ENCODE measurements at regions not wholly inside any gene's neighbourhood (a gene's known extent, or its start where the extent isn't known, plus 50 kb on each side); places are given as distances from the start of the nearest gene placed in this dataset.

GRCh38 chr3:21836227-21836626 is 85.2 kb upstream of the ZNF385D start:
- Histone ChIP-seq H3K36me3 (ENCODE audit: low read length) (no peaks in the 10 kb centered on the region), H3K9me2 (replicated peaks; ENCODE audit: insufficient read depth, low read length) (no peaks in the 10 kb centered on the region), H3K27me3 (ENCODE audit: low read length) (no peaks in the 10 kb centered on the region), H4K20me1 (ENCODE audit: low read depth, low read length) (no peaks in the 10 kb centered on the region), H3K4me2 (ENCODE audit: low read depth, low read length, poor library complexity, severe bottlenecking) (no peak overlapping the region), H3K4me3 (ENCODE audit: insufficient read depth, low read length, poor library complexity, severe bottlenecking) (no peak overlapping the region), H3K9ac (ENCODE audit: low read length) (no peak overlapping the region), H3K27ac (ENCODE audit: low read depth, low read length) (no peak overlapping the region), H3K9me3 (ENCODE audit: insufficient read depth, low read length) (no peaks in the 10 kb centered on the region), H2AFZ (ENCODE audit: low read depth, low read length, severe bottlenecking) (no peak overlapping the region), H3F3A (ENCODE audit: insufficient read depth) (no peaks in the 10 kb centered on the region), H3K79me2 (ENCODE audit: insufficient read depth, low read length) (no peaks in the 10 kb centered on the region)
- TF ChIP-seq EZH2phosphoT487 (conservative IDR thresholded peaks at IDR 0.05; ENCODE audit: low read length) (no peak), CTCF (IDR thresholded peaks at IDR 0.05; ENCODE audit: insufficient read depth, low read length, poor library complexity, severe bottlenecking) (no peak)

GRCh38 chr3:21839176-21839575 is 88.2 kb upstream of the ZNF385D start:
- Histone ChIP-seq H3K36me3 (ENCODE audit: low read length) (no peaks in the 10 kb centered on the region), H3K9me2 (replicated peaks; ENCODE audit: insufficient read depth, low read length) (no peaks in the 10 kb centered on the region), H3K79me2 (ENCODE audit: insufficient read depth, low read length) (no peaks in the 10 kb centered on the region), H3F3A (ENCODE audit: insufficient read depth) (no peaks in the 10 kb centered on the region), H3K9me3 (ENCODE audit: insufficient read depth, low read length) (no peaks in the 10 kb centered on the region), H3K4me2 (ENCODE audit: low read depth, low read length, poor library complexity, severe bottlenecking) (no peak overlapping the region), H3K27ac (ENCODE audit: low read depth, low read length) (no peak overlapping the region), H3K27me3 (ENCODE audit: low read length) (no peaks in the 10 kb centered on the region), H3K9ac (ENCODE audit: low read length) (no peak overlapping the region), H2AFZ (ENCODE audit: low read depth, low read length, severe bottlenecking) (no peak overlapping the region), H4K20me1 (ENCODE audit: low read depth, low read length) (no peaks in the 10 kb centered on the region), H3K4me3 (ENCODE audit: insufficient read depth, low read length, poor library complexity, severe bottlenecking) (no peak overlapping the region)
- no peak for TF ChIP-seq EZH2phosphoT487 (conservative IDR thresholded peaks at IDR 0.05; ENCODE audit: low read length)

GRCh38 chr3:21839592-21839991 is 88.6 kb upstream of the ZNF385D start:
- H3K27ac ChIP-seq (ENCODE audit: low read depth, low read length): no peak overlapping the region

GRCh38 chr3:21847005-21847404 is 96.0 kb upstream of the ZNF385D start:
- no peak for TF ChIP-seq EZH2phosphoT487 (conservative IDR thresholded peaks at IDR 0.05; ENCODE audit: low read length)
- no peak for TF ChIP-seq CTCF (IDR thresholded peaks at IDR 0.05; ENCODE audit: insufficient read depth, low read length, poor library complexity, severe bottlenecking)
- no peak overlapping the region for H2AFZ ChIP-seq (ENCODE audit: low read depth, low read length, severe bottlenecking)
- no peaks in the 10 kb centered on the region for H3K36me3 ChIP-seq (ENCODE audit: low read length)
- no peak overlapping the region for H3K27ac ChIP-seq (ENCODE audit: low read depth, low read length)
- H3K79me2 ChIP-seq (ENCODE audit: insufficient read depth, low read length): no peaks in the 10 kb centered on the region
- no peak overlapping the region for H3K4me2 ChIP-seq (ENCODE audit: low read depth, low read length, poor library complexity, severe bottlenecking)
- no peaks in the 10 kb centered on the region for H3K27me3 ChIP-seq (ENCODE audit: low read length)
- H3K4me3 ChIP-seq (ENCODE audit: insufficient read depth, low read length, poor library complexity, severe bottlenecking): no peak overlapping the region
- H3K9ac ChIP-seq (ENCODE audit: low read length): no peak overlapping the region
- H4K20me1 ChIP-seq (ENCODE audit: low read depth, low read length): no peaks in the 10 kb centered on the region
- H3F3A ChIP-seq (ENCODE audit: insufficient read depth): no peaks in the 10 kb centered on the region
- no peaks in the 10 kb centered on the region for H3K9me2 ChIP-seq (replicated peaks; ENCODE audit: insufficient read depth, low read length)
- no peaks in the 10 kb centered on the region for H3K9me3 ChIP-seq (ENCODE audit: insufficient read depth, low read length)

More at GRCh38 chr3:21839592-21839991, 88.6 kb upstream of the ZNF385D start:
- no peaks in the 10 kb centered on the region for H3K27me3 ChIP-seq (ENCODE audit: low read length)
- no peak overlapping the region for H2AFZ ChIP-seq (ENCODE audit: low read depth, low read length, severe bottlenecking)
- no peak overlapping the region for H3K4me2 ChIP-seq (ENCODE audit: low read depth, low read length, poor library complexity, severe bottlenecking)
- no peaks in the 10 kb centered on the region for H3K79me2 ChIP-seq (ENCODE audit: insufficient read depth, low read length)
- no peaks in the 10 kb centered on the region for H3K36me3 ChIP-seq (ENCODE audit: low read length)
- no peaks in the 10 kb centered on the region for H3F3A ChIP-seq (ENCODE audit: insufficient read depth)
- H4K20me1 ChIP-seq (ENCODE audit: low read depth, low read length): no peaks in the 10 kb centered on the region
- H3K9me3 ChIP-seq (ENCODE audit: insufficient read depth, low read length): no peaks in the 10 kb centered on the region
- H3K9me2 ChIP-seq (replicated peaks; ENCODE audit: insufficient read depth, low read length): no peaks in the 10 kb centered on the region
- H3K4me3 ChIP-seq (ENCODE audit: insufficient read depth, low read length, poor library complexity, severe bottlenecking): no peak overlapping the region
- no peak for TF ChIP-seq EZH2phosphoT487 (conservative IDR thresholded peaks at IDR 0.05; ENCODE audit: low read length)
- TF ChIP-seq CTCF (IDR thresholded peaks at IDR 0.05; ENCODE audit: insufficient read depth, low read length, poor library complexity, severe bottlenecking): no peak
- no peak overlapping the region for H3K9ac ChIP-seq (ENCODE audit: low read length)
